ENCODE measurements at regions not wholly inside any gene's neighbourhood (a gene's known extent, or its start where the extent isn't known, plus 50 kb on each side); places are given as distances from the start of the nearest gene placed in this dataset.

DNA sequence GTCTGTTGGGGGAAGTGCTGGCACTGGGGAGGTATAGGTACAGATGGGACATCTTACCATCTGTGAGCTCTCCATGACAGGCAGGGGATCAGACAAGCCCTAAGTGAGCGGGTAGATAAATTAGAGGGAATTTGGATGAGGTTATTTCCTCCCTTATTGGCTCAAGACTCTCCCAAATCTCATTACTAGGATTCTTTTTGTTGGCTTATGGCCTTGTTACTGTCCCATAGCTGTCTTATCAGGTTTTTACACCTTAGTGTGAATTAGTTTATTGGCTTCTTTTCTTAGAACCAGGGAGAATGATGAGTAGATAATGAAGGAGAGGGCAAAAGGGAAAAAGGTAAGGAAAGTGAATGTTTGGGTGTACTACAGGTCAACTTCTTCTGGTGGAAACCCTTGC, 191.1 kb upstream of the PRICKLE1 start:
- TF ChIP-seq, protein P1, sequence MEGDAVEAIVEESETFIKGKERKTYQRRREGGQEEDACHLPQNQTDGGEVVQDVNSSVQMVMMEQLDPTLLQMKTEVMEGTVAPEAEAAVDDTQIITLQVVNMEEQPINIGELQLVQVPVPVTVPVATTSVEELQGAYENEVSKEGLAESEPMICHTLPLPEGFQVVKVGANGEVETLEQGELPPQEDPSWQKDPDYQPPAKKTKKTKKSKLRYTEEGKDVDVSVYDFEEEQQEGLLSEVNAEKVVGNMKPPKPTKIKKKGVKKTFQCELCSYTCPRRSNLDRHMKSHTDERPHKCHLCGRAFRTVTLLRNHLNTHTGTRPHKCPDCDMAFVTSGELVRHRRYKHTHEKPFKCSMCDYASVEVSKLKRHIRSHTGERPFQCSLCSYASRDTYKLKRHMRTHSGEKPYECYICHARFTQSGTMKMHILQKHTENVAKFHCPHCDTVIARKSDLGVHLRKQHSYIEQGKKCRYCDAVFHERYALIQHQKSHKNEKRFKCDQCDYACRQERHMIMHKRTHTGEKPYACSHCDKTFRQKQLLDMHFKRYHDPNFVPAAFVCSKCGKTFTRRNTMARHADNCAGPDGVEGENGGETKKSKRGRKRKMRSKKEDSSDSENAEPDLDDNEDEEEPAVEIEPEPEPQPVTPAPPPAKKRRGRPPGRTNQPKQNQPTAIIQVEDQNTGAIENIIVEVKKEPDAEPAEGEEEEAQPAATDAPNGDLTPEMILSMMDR (conservative IDR thresholded peaks at IDR 0.05; ENCODE audit: low read depth, low read length), result no peak
- no peak overlapping the region for H3K4me3 ChIP-seq (ENCODE audit: low read depth, low read length)
- no peak for DNase-seq (ENCODE audit: low read depth)

DNA sequence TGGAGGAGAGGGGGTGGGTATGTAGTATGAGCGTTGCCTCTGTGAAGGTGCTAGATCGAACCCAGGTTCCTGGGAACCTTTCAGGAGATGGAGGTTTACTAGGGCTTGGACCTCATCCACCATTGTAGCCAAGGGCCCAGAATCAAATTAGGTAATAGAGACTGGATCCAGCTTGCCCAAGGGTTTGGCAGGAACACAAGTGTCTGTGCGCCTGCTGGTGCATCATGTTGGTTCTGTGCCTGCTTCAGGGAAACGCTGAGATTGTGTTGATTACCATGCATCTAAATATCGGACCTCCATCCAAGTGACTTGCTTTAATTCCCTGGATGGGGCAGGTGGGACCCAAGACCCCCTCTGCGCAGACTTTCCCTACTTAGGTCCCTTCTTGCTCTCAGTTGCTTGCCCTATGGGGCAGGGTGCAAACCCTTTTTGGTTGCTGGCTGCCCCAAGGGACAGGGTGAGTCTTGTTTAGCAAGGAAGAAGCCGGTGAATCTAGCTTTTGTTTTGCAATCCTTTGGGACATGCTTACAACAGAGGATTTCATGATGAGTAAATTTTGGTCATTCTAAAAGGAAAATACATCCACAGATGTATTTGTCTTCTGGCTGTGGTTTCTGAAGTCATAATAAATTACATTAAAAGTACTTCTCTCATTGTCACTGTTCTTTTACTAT, 189.8 kb upstream of the PRICKLE1 start:
- DNase-seq (ENCODE audit: low read depth), result no peak
- no peak overlapping the region for H3K4me3 ChIP-seq (ENCODE audit: low read depth, low read length)
- TF ChIP-seq, protein P1 (conservative IDR thresholded peaks at IDR 0.05; ENCODE audit: low read depth, low read length), result no peak

DNA sequence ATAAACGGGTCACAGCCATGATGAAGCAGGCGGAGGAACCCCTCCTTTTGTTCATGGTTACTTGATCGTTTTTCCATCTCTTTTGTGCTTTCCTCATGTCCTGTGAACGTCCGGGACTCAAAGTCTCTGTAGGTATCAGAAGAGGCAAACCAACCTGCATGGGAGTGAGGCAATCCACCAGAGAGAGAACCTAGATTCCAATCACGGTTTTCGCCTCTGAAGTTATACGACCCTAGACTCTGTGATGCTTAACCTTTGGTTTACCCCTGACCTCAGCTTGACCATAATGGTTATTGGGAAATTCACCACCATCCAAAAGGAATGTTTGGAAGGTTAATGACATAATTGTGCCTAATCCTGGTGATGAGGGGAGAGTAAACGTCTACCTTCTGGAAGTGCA, 186.8 kb upstream of the PRICKLE1 start:
- no peak overlapping the region for H3K4me3 ChIP-seq (ENCODE audit: low read depth, low read length)
- TF ChIP-seq, protein P1 (conservative IDR thresholded peaks at IDR 0.05; ENCODE audit: low read depth, low read length), result no peak
- DNase-seq (ENCODE audit: low read depth), result no peak

DNA sequence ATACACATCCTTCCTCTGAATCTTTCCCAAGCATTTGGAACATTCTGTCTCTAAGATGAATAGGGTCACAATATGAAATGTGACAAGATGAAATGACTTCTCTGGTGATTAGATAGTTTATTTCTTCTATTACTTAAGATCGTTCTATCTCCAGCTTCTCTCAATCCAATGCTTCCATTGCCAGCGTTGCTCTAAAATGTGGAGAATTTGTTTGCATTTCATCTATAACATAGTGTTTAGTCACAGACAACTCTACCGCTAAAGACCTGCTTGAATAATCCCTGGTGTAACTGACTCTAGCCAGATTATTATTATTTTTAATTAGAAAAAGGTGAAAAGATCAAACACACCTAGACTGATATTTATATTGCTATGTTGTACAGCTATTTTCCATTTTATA, 184.7 kb upstream of the PRICKLE1 start:
- TF ChIP-seq, protein P1 (conservative IDR thresholded peaks at IDR 0.05; ENCODE audit: low read depth, low read length), result no peak
- no peak for DNase-seq (ENCODE audit: low read depth)
- H3K4me3 ChIP-seq (ENCODE audit: low read depth, low read length), result no peak overlapping the region

DNA sequence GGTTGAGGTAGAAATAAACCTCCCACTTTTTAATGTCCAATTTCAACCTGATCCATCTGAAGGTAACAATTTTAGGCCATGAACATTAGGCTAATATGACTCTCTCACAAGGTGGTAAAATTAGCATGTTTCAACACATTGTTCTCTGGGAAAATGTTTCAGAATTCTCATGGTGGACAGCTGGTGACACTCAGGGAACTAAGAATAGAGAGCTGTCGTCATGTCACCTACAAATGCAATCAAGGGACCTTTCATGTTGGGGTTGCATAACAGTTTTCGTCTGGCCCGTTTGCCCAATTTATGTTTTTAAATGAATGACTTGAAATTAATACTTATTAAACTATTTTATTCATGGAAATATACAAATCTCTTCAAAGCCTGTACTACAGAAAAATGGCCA, 180.7 kb upstream of the PRICKLE1 start:
- no peak for DNase-seq (ENCODE audit: low read depth)
- H3K4me3 ChIP-seq (ENCODE audit: low read depth, low read length), result no peak overlapping the region
- TF ChIP-seq, protein P1 (conservative IDR thresholded peaks at IDR 0.05; ENCODE audit: low read depth, low read length), result no peak

DNA sequence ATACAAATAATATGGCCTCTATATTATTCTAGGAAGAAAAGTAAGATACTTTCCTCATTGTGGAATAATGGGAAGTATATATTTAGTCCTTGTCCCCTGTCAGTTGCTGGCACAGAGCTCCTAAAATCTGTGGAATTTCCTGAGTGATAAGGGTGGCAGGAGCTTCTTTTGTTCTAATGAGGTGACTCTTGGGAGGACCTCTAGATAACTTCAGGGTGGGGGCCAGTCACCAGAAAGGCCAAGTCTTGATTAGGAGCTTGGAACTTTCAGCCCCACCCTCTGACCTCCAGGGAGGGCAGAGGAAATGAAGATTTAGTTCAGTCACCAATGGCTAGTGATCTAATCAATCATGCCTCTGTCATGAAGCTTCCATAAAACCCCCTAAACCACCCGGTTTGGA, 179.9 kb upstream of the PRICKLE1 start:
- DNase-seq (ENCODE audit: low read depth), result no peak
- no peak overlapping the region for H3K4me3 ChIP-seq (ENCODE audit: low read depth, low read length)

DNA sequence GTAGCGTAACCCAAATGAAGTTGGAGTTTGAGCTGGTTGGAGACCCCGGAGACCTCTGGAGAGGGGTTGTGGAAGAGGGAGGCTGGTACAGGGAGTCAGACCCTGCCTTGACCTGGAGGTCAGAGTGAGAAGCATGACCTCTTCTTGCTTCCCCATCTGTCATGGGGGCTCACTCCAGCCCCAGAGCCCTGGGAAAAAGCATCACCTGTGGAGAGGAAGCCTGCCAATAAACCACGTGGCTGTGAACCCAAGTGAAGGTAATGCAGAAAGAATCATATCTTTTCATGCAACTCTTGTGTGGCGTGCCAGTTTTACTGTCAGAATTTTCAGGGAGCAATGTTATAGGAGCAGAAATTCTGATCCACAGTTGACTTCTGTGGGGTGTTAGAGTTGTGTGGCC, 178.5 kb upstream of the PRICKLE1 start:
- no peak for DNase-seq (ENCODE audit: low read depth)
- no peak overlapping the region for H3K4me3 ChIP-seq (ENCODE audit: low read depth, low read length)
- TF ChIP-seq, protein P1 (conservative IDR thresholded peaks at IDR 0.05; ENCODE audit: low read depth, low read length), result no peak

More for the DNA sequence above, 179.9 kb upstream of the PRICKLE1 start:
- TF ChIP-seq, protein P1 (conservative IDR thresholded peaks at IDR 0.05; ENCODE audit: low read depth, low read length), result no peak
